GM23338 (cell line): ENCODE measurements at regions not wholly inside any gene's neighbourhood (a gene's known extent, or its start where the extent isn't known, plus 50 kb on each side); places are given as distances from the start of the nearest gene placed in this dataset.

ENCODE experiments used
- ATAC-seq: fragments of 200-7000 bp; cut with Tn5 transposase; 3 replicates; pipeline ENCODE4 v1.9.1; 2020
- DNase-seq: peaks from one replicate; pipeline ENCODE4 v3.0.0-alpha.2; 2015; ENCODE audit warnings: low spot score
- H2AFZ ChIP-seq: fragments of 200-600 bp; sonication (generic); 2 replicates; pipeline ENCODE4 v1.8.0; 2016; ENCODE audit warnings: antibody characterized with exemption, mild to moderate bottlenecking, moderate library complexity
- H3F3A ChIP-seq: fragments of 200-600 bp; sonication (generic); replicated peaks from 2 replicates; pipeline ENCODE4 v1.8.0; 2017; ENCODE audit warnings: antibody characterized with exemption, mixed run types, low read depth
- H3K27ac ChIP-seq: fragments of 200-600 bp; sonication (generic); 2 replicates; pipeline ENCODE4 v1.6.1; 2016; ENCODE audit warnings: low read depth
- H3K27me3 ChIP-seq: fragments of 200-600 bp; sonication (generic); 2 replicates; pipeline ENCODE4 v1.8.0; 2016; ENCODE audit warnings: mild to moderate bottlenecking, mixed run types, moderate library complexity; ENCODE audit not compliant: insufficient read depth
- H3K36me3 ChIP-seq: fragments of 200-600 bp; sonication (generic); 2 replicates; pipeline ENCODE4 v1.8.0; 2016; ENCODE audit warnings: mild to moderate bottlenecking; ENCODE audit not compliant: insufficient read depth
- H3K4me1 ChIP-seq: fragments of 200-600 bp; sonication (generic); 2 replicates; pipeline ENCODE4 v1.8.0; 2016; ENCODE audit warnings: mild to moderate bottlenecking, moderate library complexity; ENCODE audit not compliant: insufficient read depth
- H3K4me2 ChIP-seq: fragments of 200-600 bp; sonication (generic); 2 replicates; pipeline ENCODE4 v1.7.1; 2017; ENCODE audit warnings: mixed run types
- H3K4me3 ChIP-seq: fragments of 200-600 bp; sonication (generic); 2 replicates; pipeline ENCODE4 v1.6.1; 2016; ENCODE audit warnings: mixed run types
- H3K79me2 ChIP-seq: fragments of 200-600 bp; sonication (generic); replicated peaks from 2 replicates; pipeline ENCODE4 v1.8.0; 2017; ENCODE audit warnings: mild to moderate bottlenecking; ENCODE audit not compliant: insufficient read depth
- H3K9me2 ChIP-seq: fragments of 200-600 bp; sonication (generic); 2 replicates; pipeline ENCODE4 v1.8.0; 2017; ENCODE audit not compliant: insufficient read depth
- H4K20me1 ChIP-seq: fragments of 200-600 bp; sonication (generic); replicated peaks from 2 replicates; pipeline ENCODE4 v1.8.0; 2017; ENCODE audit warnings: mild to moderate bottlenecking; ENCODE audit not compliant: insufficient read depth
- H3K27ac Mint-ChIP-seq: 2 replicates; pipeline ENCODE4 v1.8.0; 2020; ENCODE audit warnings: inconsistent platforms, mild to moderate bottlenecking, moderate library complexity, mixed read lengths
- H3K27me3 Mint-ChIP-seq: 3 replicates; pipeline ENCODE4 v1.8.0; 2022; ENCODE audit warnings: low read depth, mild to moderate bottlenecking, moderate library complexity, mixed read lengths, inconsistent platforms; ENCODE audit not compliant: insufficient read depth, poor library complexity
- H3K36me3 Mint-ChIP-seq: 3 replicates; pipeline ENCODE4 v1.8.0; 2021; ENCODE audit warnings: low read depth, mild to moderate bottlenecking, inconsistent platforms, moderate library complexity, mixed read lengths
- H3K4me1 Mint-ChIP-seq: 3 replicates; pipeline ENCODE4 v1.8.0; 2020; ENCODE audit warnings: mild to moderate bottlenecking, inconsistent platforms, mixed read lengths
- H3K4me3 Mint-ChIP-seq: 3 replicates; pipeline ENCODE4 v1.8.0; 2021; ENCODE audit warnings: moderate library complexity, mild to moderate bottlenecking, inconsistent platforms, mixed read lengths
- H3K9me3 Mint-ChIP-seq: 3 replicates; pipeline ENCODE4 v1.8.0; 2020; ENCODE audit warnings: moderate library complexity, mild to moderate bottlenecking, inconsistent platforms, mixed read lengths
- CREB1 ChIP-seq: fragments of 250-450 bp; sonication (Bioruptor Pico); IDR thresholded peaks from 2 replicates; pipeline ENCODE4 v1.5.0; 2020; ENCODE audit warnings: low read depth, mild to moderate bottlenecking, moderate library complexity
- CTCF ChIP-seq, 2 experiments: fragments of 200-600 bp in 1 of 2; sonication (generic) in 1 of 2; conservative IDR thresholded peaks; 2 replicates each; pipeline versions ENCODE4 v1.5.1 to v1.6.1; 2016 to 2017; ENCODE audit warnings: antibody characterized with exemption in 2 of 2, low read depth in 2 of 2, mild to moderate bottlenecking in 2 of 2, moderate library complexity in 1 of 2
- EZH2 ChIP-seq: fragments of 200-600 bp; sonication (generic); IDR thresholded peaks from one replicate; pipeline ENCODE4 v1.8.0; 2017; ENCODE audit warnings: antibody characterized with exemption, mild to moderate bottlenecking, low read depth; ENCODE audit not compliant: unreplicated experiment
- EZH2phosphoT487 ChIP-seq: fragments of 200-600 bp; sonication (generic); IDR thresholded peaks from one replicate; pipeline ENCODE4 v1.8.1; 2018; ENCODE audit warnings: antibody characterized with exemption; ENCODE audit not compliant: unreplicated experiment
- JUNB ChIP-seq: IDR thresholded peaks from one replicate; pipeline ENCODE4 v1.6.1; 2016; ENCODE audit warnings: antibody characterized with exemption; ENCODE audit not compliant: unreplicated experiment
- NANOG ChIP-seq: IDR thresholded peaks from 2 replicates; pipeline ENCODE4 v1.6.1; 2016; ENCODE audit warnings: antibody characterized with exemption, borderline replicate concordance
- POLR2AphosphoS5 ChIP-seq: IDR thresholded peaks from 2 replicates; pipeline ENCODE4 v1.6.1; 2016; ENCODE audit warnings: antibody characterized with exemption, low read depth
- STAT1 ChIP-seq: IDR thresholded peaks from one replicate; pipeline ENCODE4 v1.6.1; 2016; ENCODE audit warnings: antibody characterized with exemption; ENCODE audit not compliant: unreplicated experiment
- ZNF114 ChIP-seq: fragments of 250-450 bp; sonication (Bioruptor Pico); IDR thresholded peaks from 2 replicates; pipeline ENCODE4 v1.5.0; 2020; ENCODE audit warnings: mild to moderate bottlenecking, moderate library complexity
- ZNF331 ChIP-seq: fragments of 250-450 bp; sonication (Bioruptor Pico); IDR thresholded peaks from 2 replicates; pipeline ENCODE4 v1.5.0; 2020; ENCODE audit warnings: low read depth, mild to moderate bottlenecking, moderate library complexity
- TF ChIP-seq, protein P1 (sequence below): fragments of 250-450 bp; sonication (Bioruptor Pico); IDR thresholded peaks from 2 replicates; pipeline ENCODE4 v1.5.0; 2020; ENCODE audit warnings: mild to moderate bottlenecking, moderate library complexity
- TF ChIP-seq, protein P2 (sequence below): IDR thresholded peaks from one replicate; pipeline ENCODE4 v1.6.1; 2018; ENCODE audit warnings: antibody characterized with exemption; ENCODE audit not compliant: unreplicated experiment
- TF ChIP-seq, protein P3 (sequence below): IDR thresholded peaks from 2 replicates; pipeline ENCODE4 v1.6.1; 2016; ENCODE audit warnings: antibody characterized with exemption

DNA sequence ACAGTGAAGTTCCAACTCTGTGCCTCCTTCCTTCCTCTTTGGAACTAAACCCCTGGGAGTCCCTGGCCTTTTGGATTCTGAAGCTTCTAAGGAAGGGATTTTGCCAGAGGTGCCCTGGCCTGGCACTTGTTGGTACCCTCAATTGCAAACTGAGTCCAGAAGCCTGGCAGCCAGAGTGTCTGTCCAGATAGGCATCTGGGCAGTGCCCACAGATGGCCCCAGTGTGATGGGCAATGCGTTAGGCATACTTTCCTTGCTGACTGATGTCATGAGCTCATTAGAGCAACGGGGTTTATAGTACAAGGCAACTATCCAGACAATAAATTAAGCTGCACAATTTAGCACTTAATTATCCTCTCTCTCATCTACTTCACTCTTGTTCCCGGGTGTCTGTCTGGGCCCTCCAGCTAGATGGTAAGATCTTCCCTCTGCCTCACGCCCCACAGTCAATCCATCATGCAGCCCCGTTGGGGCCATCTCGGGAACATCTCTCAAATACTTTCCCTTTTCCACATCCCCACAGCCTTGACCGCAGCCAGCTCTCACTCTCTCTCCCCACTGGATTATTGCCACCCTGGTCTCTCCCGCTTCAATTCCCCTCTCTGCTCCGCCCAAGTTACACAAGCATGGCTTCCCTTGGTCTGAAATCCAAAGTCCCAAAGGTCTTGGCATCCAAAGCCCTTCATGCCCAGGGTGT lies 157.5 kb upstream of the SMIM23 start:
- no peak for TF ChIP-seq NANOG
- TF ChIP-seq, protein P1, sequence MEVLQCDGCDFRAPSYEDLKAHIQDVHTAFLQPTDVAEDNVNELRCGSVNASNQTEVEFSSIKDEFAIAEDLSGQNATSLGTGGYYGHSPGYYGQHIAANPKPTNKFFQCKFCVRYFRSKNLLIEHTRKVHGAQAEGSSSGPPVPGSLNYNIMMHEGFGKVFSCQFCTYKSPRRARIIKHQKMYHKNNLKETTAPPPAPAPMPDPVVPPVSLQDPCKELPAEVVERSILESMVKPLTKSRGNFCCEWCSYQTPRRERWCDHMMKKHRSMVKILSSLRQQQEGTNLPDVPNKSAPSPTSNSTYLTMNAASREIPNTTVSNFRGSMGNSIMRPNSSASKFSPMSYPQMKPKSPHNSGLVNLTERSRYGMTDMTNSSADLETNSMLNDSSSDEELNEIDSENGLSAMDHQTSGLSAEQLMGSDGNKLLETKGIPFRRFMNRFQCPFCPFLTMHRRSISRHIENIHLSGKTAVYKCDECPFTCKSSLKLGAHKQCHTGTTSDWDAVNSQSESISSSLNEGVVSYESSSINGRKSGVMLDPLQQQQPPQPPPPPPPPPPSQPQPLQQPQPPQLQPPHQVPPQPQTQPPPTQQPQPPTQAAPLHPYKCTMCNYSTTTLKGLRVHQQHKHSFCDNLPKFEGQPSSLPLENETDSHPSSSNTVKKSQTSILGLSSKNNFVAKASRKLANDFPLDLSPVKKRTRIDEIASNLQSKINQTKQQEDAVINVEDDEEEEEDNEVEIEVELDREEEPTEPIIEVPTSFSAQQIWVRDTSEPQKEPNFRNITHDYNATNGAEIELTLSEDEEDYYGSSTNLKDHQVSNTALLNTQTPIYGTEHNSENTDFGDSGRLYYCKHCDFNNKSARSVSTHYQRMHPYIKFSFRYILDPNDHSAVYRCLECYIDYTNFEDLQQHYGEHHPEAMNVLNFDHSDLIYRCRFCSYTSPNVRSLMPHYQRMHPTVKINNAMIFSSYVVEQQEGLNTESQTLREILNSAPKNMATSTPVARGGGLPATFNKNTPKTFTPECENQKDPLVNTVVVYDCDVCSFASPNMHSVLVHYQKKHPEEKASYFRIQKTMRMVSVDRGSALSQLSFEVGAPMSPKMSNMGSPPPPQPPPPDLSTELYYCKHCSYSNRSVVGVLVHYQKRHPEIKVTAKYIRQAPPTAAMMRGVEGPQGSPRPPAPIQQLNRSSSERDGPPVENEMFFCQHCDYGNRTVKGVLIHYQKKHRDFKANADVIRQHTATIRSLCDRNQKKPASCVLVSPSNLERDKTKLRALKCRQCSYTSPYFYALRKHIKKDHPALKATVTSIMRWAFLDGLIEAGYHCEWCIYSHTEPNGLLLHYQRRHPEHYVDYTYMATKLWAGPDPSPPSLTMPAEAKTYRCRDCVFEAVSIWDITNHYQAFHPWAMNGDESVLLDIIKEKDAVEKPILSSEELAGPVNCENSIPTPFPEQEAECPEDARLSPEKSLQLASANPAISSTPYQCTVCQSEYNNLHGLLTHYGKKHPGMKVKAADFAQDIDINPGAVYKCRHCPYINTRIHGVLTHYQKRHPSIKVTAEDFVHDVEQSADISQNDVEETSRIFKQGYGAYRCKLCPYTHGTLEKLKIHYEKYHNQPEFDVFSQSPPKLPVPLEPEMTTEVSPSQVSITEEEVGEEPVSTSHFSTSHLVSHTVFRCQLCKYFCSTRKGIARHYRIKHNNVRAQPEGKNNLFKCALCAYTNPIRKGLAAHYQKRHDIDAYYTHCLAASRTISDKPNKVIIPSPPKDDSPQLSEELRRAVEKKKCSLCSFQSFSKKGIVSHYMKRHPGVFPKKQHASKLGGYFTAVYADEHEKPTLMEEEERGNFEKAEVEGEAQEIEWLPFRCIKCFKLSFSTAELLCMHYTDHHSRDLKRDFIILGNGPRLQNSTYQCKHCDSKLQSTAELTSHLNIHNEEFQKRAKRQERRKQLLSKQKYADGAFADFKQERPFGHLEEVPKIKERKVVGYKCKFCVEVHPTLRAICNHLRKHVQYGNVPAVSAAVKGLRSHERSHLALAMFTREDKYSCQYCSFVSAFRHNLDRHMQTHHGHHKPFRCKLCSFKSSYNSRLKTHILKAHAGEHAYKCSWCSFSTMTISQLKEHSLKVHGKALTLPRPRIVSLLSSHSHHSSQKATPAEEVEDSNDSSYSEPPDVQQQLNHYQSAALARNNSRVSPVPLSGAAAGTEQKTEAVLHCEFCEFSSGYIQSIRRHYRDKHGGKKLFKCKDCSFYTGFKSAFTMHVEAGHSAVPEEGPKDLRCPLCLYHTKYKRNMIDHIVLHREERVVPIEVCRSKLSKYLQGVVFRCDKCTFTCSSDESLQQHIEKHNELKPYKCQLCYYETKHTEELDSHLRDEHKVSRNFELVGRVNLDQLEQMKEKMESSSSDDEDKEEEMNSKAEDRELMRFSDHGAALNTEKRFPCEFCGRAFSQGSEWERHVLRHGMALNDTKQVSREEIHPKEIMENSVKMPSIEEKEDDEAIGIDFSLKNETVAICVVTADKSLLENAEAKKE (CRISPR knock-in tag), result no peak
- TF ChIP-seq, protein P2, sequence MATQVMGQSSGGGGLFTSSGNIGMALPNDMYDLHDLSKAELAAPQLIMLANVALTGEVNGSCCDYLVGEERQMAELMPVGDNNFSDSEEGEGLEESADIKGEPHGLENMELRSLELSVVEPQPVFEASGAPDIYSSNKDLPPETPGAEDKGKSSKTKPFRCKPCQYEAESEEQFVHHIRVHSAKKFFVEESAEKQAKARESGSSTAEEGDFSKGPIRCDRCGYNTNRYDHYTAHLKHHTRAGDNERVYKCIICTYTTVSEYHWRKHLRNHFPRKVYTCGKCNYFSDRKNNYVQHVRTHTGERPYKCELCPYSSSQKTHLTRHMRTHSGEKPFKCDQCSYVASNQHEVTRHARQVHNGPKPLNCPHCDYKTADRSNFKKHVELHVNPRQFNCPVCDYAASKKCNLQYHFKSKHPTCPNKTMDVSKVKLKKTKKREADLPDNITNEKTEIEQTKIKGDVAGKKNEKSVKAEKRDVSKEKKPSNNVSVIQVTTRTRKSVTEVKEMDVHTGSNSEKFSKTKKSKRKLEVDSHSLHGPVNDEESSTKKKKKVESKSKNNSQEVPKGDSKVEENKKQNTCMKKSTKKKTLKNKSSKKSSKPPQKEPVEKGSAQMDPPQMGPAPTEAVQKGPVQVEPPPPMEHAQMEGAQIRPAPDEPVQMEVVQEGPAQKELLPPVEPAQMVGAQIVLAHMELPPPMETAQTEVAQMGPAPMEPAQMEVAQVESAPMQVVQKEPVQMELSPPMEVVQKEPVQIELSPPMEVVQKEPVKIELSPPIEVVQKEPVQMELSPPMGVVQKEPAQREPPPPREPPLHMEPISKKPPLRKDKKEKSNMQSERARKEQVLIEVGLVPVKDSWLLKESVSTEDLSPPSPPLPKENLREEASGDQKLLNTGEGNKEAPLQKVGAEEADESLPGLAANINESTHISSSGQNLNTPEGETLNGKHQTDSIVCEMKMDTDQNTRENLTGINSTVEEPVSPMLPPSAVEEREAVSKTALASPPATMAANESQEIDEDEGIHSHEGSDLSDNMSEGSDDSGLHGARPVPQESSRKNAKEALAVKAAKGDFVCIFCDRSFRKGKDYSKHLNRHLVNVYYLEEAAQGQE, result no peak
- TF ChIP-seq EZH2phosphoT487, result no peak
- no peak for TF ChIP-seq CREB1
- TF ChIP-seq STAT1, result no peak
- TF ChIP-seq EZH2, result no peak
- no peak for TF ChIP-seq CTCF (conservative IDR thresholded peaks at IDR 0.05; ENCODE audit: low read depth in 2 of 2)
- TF ChIP-seq ZNF114 (CRISPR knock-in tag), result no peak
- TF ChIP-seq JUNB, result no peak
- TF ChIP-seq POLR2AphosphoS5, result no peak
- no peak for TF ChIP-seq ZNF331 (CRISPR knock-in tag)
- TF ChIP-seq, protein P3, sequence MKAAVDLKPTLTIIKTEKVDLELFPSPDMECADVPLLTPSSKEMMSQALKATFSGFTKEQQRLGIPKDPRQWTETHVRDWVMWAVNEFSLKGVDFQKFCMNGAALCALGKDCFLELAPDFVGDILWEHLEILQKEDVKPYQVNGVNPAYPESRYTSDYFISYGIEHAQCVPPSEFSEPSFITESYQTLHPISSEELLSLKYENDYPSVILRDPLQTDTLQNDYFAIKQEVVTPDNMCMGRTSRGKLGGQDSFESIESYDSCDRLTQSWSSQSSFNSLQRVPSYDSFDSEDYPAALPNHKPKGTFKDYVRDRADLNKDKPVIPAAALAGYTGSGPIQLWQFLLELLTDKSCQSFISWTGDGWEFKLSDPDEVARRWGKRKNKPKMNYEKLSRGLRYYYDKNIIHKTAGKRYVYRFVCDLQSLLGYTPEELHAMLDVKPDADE, result no peak
- Histone ChIP-seq H3K79me2 (no peaks in the 10 kb centered on the region), H3K4me2 (no peak overlapping the region), H3K9me2 (no peaks in the 10 kb centered on the region), H3K4me1 (peaks cover 22% of the 10 kb centered on the region), H2AFZ (no peak overlapping the region), H3K27ac (no peak overlapping the region), H3K36me3 (no peaks in the 10 kb centered on the region), H4K20me1 (no peaks in the 10 kb centered on the region; the same call in 1 of the 2 replicates), H3K27me3 (peaks cover 81% of the 10 kb centered on the region), H3K4me3 (no peak overlapping the region), H3F3A (no peaks in the 10 kb centered on the region)
- DNase-seq (no peak), ATAC-seq (no peak)
- Mint-ChIP-seq H3K9me3 (peaks cover 6% of the 10 kb centered on the region; the same call in 1 of the 3 replicates), H3K4me1 (peaks cover 26% of the 10 kb centered on the region), H3K27ac (no peak overlapping the region), H3K4me3 (no peak overlapping the region), H3K27me3 (peaks cover 78% of the 10 kb centered on the region), H3K36me3 (no peaks in the 10 kb centered on the region)
